ENCODE measurements at regions not wholly inside any gene's neighbourhood (a gene's known extent, or its start where the extent isn't known, plus 50 kb on each side); places are given as distances from the start of the nearest gene placed in this dataset.
"Not testable (repeated sequence)": the region's sequence is repeated elsewhere in the genome, so short reads cannot be mapped to it uniquely, and the experiment has no call there.

GRCh38 chr13:105907319-105908019 lies 628.0 kb downstream of the EFNB2 start:
- DNase-seq = no peak

GRCh38 chr13:105906746-105907145 lies 628.7 kb downstream of the EFNB2 start:
- no peak for DNase-seq

GRCh38 chr13:105904034-105904742 lies 631.3 kb downstream of the EFNB2 start:
- no peak for DNase-seq

- no peak for DNase-seq
These were observed 633.1 kb downstream of the EFNB2 start for GRCh38 chr13:105902396-105902795.

- DNase-seq = no peak
These were observed 637.9 kb downstream of the EFNB2 start for GRCh38 chr13:105897575-105897974.

- DNase-seq = no peak
These were observed 640.8 kb downstream of the EFNB2 start for GRCh38 chr13:105894697-105895096.

- DNase-seq = no peak
These were observed 645.0 kb downstream of the EFNB2 start for GRCh38 chr13:105890509-105890908.

- DNase-seq = no peak
These were observed 657.3 kb downstream of the EFNB2 start for GRCh38 chr13:105878119-105878700.

GRCh38 chr13:105874814-105875213 lies 660.6 kb downstream of the EFNB2 start:
- DNase-seq = no peak

GRCh38 chr13:105871768-105872167 lies 663.7 kb downstream of the EFNB2 start:
- no peak for DNase-seq

- no peak for DNase-seq
These were observed 664.1 kb downstream of the EFNB2 start for GRCh38 chr13:105871326-105871725.

GRCh38 chr13:105863300-105863920 lies 672.1 kb downstream of the EFNB2 start:
- no peak for DNase-seq

- DNase-seq = no peak
These were observed 687.0 kb downstream of the EFNB2 start for GRCh38 chr13:105848494-105848893.

- DNase-seq = no peak
These were observed 687.8 kb downstream of the EFNB2 start for GRCh38 chr13:105847527-105848291.

GRCh38 chr13:105846923-105847322 lies 688.5 kb downstream of the EFNB2 start:
- DNase-seq = no peak

- DNase-seq = no peak
These were observed 694.2 kb downstream of the EFNB2 start for GRCh38 chr13:105841286-105841685.

GRCh38 chr13:105838231-105838630 lies 697.2 kb downstream of the EFNB2 start:
- no peak for DNase-seq

GRCh38 chr13:105837295-105837694 lies 698.2 kb downstream of the EFNB2 start:
- not testable (repeated sequence) for DNase-seq

- DNase-seq = no peak
These were observed 704.6 kb downstream of the EFNB2 start for GRCh38 chr13:105830821-105831220.

- no peak for DNase-seq
These were observed 708.2 kb downstream of the EFNB2 start for GRCh38 chr13:105827111-105827809.

GRCh38 chr13:105825071-105825470 lies 710.4 kb downstream of the EFNB2 start:
- no peak for DNase-seq

GRCh38 chr13:105821337-105821736 lies 714.1 kb downstream of the EFNB2 start:
- DNase-seq = no peak
